Muscle of arm (tissue), 1 donor: ENCODE measurements at regions not wholly inside any gene's neighbourhood (a gene's known extent, or its start where the extent isn't known, plus 50 kb on each side); places are given as distances from the start of the nearest gene placed in this dataset.

Experiments used
- DNase-seq: peaks from one replicate; pipeline ENCODE4 v3.0.0-alpha.2; 2013

DNA sequence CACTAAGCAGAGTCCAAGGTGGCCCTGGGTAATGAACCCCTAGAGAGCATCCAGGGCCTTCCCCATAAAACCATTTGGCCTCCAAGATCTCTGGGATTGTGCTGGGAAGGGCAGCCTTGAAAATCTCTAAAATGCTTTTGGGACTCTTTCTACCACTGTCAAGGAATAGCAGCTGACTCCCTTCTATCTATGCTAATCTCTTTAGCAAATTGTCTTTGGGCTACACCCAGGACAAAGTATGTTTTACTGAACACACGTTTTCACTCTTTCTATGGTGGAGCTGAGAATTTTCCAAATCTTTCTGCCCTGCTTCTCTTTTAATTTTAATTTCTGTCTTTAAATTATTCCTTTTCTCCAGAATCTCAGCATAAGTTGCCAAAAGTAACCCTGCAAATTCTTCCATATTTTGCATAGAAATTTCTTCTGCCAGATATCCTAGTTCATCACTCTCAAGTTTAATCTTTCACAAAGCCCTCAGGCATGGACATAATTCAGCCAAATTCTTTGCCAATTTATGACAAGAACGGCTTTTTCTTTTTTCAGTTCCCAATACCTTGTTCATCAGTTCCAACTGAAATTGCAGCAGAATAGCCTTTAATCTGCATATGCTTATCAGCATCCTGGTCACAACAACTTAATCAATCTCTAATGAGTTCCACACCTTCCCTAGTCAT is 687.0 kb upstream of the ADGRL4 start:
- DNase-seq = no peak

DNA sequence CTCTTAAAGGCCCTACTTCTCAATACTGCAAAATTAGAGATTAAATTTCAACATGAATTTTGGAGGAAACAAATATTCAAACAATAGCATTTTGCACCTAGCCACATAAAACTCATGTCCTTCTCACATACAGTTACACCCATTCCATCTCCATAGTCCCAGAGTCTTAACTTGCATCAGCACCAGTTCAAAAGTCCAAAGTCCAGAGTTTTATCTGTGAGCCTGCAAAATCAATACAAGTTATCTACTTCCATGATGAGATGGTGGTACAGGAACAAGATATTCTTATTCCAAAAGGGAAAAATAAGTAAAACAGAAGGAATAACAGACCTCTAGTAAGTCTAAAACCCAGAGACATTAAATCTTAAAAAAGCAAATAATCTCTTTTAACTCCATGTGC is 686.0 kb upstream of the ADGRL4 start:
- DNase-seq = no peak

DNA sequence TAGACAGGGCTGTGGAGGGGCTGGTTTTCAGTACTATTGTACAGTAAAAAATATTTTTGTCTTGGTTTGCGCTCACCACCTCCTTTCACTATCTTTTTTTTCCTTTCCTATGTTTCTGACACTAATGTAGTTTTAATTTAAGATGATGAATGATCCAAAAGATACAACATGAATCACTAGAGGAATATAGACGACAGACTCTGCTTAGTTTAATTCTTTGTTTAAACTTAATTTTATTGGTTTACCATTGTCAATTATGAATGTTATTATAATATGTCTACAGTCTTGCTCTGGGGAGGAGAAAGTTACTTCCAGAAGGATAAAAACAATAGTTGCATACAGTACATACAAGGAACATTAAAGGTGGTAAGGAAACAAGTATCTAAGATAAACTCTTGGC is 682.4 kb upstream of the ADGRL4 start:
- DNase-seq = no peak

DNA sequence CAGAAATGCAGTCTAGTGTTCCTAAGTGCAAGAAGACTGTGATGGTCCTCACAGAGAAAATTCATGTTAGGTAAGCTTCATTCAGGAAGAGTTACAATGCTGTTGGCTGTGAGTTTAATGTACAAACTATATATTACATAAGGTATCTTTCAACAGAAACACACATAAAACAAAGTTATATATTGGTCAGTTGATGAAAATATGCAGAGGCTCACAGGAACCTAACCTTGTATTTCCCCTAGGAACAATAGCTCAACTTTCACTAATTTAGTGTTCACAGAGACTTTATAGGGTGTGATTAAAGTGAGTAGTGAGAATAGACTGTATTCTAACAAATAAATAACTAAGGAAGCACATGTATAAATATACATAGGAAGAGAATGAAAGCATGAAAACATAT is 676.9 kb upstream of the ADGRL4 start:
- DNase-seq = no peak

DNA sequence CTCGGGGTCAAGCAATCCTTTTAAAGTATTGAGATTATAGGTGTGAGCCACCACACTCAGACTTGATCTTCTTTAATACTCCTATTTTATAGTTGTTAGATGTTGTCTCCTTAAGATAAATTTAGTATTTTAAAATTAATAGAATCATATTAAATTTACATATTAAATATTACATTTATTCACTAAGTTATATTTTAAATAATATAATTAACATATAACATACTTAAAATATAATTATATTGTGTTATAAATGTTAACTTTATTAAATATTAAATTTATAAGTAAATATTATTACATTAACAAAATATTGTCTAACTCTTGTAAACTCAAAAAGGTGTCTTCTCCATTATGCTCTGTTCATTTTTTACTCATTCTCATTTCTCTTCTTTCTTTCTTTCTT is 675.9 kb upstream of the ADGRL4 start:
- no peak for DNase-seq

DNA sequence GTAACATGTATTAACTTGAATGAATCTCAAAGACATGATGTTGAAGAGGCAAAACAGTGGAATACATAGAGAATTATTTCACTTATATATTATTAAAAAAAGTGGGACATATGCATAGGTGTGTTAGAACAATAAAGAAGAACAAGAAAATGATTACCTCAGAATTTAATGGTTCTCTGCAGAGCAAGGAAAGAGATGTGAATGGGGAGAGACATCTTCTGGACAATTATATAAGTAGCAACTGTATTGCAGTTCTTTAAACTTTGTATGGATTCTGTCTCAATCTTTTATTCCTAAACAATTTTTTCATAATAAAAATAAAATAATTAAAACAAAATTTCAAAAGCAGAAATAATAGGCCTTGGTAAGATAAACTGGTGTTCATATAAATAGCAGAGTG is 674.9 kb upstream of the ADGRL4 start:
- no peak for DNase-seq

DNA sequence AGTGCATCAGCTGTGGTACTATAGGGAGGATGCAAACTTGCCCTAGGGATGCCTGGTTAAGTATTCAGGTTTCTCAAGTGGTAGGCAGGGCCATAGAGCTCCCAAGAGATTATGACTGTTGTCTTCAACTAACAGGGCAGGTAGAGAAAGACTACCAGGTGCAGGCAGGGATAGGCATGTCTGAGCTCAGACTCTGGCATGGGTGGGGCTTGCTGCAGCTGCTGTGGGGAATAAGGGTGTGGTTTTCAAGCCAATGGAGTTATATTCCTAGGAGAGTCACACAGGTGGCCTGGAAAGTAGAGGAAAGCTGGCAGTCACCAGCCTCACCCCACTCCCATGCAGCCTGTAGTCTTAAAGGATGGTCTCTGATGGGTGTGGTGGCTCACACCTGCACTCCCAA is 673.4 kb upstream of the ADGRL4 start:
- no peak for DNase-seq

DNA sequence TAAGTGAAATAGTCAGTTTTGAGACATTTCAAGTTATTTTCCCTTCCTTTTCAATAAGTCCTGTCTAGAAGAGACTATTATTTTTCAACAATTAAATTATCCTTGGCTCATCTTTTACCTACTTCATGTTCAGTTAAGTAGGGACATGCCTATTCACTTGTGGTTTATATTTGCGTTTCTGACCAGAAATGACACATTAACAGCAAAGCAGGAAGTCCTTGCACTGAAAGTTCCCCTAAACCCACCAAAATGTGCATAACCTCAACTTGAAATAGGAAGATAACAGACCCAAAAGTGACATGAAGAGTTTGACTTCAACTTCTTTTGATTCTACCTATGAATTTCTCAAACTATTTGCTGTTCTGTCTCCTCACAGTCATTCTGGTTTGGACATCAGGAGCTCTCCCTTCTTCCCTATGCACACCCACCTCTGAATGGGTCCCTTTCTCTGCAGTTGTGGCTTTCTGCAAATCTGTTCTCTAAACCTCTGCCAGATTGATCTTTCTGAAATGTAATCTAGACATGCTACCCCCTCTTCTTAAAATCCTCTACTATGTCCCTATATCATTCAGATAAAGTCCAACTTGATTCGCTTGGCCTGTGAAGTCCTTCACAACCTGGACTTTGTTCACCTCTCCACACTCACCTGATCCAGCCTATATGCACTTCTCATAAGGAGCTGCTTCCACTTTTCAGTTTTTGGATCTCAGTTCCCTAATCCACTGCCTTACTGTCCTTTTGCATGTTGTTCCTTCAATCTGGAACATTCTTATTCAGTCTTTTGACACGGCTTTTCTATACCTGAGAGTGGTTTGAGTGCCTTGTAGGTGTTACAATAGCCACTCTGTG is 661.5 kb upstream of the ADGRL4 start:
- no peak for DNase-seq

DNA sequence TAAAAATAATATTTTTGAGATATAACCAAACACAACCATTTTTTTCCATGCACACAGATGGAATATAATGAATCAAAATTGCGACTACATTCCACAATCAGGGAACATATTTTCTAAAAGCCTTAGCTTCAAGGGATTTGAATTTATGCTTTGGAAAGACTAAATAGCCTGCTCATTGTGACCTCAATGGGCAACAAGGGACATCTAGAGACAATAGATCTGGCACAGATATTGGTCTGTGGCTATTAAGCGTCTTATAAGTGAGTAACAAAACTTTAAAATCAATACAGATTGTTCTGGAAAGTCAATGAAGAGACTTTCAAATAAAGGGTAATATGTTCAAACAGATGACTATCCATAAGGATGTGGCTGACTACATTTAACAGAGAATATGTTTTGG is 660.6 kb upstream of the ADGRL4 start:
- DNase-seq = peak; percentile 32

DNA sequence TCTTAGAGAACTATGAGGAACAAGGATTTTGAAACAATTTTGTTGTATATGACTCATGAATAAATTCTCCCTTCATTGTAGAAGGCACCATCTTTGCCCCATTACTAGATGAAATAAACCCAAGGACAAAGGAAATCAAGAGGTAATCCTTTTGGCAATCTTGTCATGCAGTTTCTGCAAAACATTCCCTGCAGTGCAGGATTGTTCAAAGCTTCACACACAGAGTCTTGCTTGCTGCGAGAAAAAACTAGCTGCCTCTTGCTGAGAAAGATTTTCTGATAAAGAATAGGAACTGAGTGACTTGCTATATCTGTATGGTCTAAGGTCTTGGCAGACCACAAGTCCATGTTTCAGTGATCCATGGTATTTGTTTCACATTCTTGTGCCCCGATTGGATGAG is 657.4 kb upstream of the ADGRL4 start:
- DNase-seq = no peak

DNA sequence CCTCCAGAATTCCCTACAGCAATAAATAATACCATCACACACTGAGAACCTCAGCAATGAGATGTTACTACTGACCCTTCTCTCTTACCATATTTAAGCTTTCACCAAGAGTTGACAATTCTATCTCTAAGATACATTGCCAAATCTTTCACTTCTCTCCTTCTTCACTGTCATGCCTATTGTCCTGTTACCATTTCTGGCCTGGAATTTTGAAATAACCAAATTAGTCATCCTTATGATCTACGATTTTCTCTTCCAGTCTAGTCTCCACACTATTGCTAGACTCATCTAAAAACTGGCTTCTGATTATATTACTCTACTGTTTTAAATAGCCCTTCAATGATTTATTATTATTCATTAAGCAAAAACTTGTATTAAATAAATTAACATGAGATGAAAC is 656.1 kb upstream of the ADGRL4 start:
- DNase-seq = no peak

DNA sequence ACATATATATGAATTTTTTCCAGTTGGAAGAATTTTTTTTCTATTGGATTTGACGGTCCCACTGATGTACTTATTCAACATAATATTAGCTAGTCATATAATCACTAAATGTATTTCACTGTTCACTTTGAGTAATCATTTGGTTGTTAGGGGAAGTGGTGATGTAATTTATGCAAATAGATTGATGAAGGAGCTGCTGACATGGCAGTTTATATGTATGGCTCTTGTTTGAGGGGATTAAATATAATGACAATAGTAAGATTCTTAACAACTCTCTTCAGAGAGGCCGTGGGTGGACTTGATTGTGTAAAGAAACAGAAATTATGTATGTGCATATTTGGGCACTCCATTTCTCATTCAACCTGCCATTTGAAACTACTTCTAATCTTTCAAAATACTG is 653.6 kb upstream of the ADGRL4 start:
- no peak for DNase-seq

DNA sequence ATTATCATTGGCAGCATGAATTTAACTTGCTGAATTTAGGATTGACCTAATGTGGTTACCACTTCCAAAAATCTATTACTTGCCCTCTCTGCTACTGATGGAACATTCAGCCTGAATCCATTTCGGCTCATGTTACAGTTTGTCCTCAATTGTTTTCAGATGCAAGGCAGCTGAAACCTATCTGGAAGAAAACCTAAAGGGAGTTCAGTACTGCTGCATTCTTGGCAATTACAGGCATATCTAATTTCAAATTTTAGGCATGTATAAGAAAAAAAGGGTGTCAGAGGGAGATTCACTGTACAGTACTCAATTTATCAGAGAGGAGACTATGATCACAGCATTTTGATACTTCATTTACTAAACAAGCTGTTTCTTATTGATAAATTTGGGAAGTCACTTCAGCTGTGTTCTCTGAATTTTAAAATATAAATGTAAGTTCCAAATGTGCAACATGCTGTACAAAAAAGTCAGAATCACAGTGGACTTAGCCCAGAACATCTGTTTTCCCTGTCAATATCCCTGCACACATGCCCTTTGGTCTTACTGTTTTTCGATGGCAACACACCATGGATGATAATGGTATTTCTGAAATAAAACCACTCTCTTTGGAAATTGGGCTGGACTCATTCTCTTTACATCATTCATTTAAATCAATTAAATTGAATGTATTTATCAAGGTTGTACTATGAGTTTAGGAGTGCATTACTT is 651.6 kb upstream of the ADGRL4 start:
- DNase-seq = peak; percentile 47

DNA sequence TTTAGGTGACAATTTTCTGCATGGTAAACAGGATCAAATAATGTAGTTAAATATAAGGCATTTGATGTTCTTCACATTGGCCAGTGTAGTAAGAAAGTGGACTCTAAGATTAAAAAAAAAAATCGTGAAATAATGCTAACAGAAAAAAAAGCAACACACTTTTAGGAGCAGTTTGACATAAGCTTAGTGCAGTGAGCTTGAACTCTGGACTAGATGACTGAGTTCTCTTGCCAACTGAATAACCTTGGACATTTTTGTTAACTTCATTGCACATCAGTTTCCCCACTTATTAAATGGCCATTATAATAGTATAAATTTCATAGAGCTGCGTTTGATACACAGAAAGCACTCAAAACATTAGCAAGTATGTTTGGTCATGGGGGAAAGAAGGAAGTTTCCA is 649.3 kb upstream of the ADGRL4 start:
- DNase-seq = no peak

DNA sequence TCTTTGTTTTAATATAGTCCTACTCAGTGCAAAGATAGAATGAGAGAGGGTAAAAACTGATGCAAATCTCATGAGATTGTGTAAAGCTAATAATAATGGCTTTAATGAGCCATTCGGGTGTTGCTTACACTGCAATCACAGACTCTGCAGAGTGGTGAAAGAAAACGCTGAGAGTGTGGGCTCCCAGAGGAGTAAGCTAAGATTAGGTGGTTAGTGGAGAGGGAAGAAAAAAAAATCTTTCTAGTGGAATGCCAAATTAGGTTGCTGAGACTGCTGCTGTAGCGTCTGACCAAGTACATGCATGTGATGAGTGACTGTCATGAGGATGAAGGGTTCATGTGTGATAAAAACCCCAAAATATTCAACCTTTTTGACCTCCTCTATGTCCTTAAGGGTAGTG is 645.9 kb upstream of the ADGRL4 start:
- DNase-seq = no peak

DNA sequence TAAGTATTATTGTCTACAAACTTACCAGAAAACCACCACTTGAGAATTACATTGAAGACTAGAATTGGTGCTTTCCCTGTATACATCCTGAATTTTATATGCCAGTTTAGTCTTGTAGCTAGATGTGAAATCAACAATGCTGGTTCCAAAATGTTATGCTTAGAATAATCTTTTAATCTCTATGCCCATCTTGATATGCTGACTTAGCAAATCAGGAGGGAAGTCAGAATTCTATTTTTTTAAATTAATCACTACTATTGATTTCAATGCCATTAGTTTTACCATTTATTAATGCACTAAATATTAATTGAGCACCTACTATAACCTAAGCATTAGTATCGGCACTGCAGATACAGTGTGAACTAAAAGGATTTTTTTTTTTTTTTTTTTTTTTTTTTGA is 641.6 kb upstream of the ADGRL4 start:
- no peak for DNase-seq

DNA sequence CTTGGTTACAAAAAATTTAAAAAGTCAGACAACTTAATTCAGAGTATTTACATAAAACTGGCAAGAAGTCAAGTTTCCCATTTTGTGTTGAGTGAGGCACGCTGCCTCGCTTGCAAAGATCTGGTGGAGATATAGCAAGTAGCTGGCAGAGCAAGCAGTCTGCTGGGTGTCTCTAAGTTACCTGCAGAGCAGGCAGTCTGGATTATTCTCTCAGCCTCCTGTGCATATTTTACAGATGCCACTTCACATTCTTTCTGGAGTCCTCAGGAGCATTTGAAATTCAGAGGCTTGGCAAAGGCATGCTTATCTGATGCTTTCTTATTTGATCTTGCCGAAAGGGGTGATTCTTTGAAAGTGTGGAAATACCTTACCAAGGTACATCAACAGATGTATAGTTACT is 640.4 kb upstream of the ADGRL4 start:
- no peak for DNase-seq

DNA sequence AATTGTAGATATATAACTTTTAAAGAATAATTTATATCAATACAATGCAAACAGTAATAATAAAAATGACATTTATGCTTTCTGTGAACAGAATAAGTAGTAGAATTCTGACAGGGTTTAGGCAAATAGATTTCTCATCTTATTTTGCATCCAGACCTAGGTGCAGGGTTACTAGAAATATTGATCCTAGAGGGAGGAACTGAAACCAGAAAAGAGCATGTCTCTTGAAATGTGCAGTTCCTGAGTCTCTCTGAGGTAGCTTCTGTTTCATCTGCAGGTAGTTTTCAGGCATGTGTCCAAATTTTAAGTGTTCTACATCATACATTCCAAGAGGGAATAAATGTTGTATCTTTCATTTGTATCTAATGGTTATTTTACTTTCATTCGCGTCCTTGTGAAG is 631.9 kb upstream of the ADGRL4 start:
- no peak for DNase-seq

DNA sequence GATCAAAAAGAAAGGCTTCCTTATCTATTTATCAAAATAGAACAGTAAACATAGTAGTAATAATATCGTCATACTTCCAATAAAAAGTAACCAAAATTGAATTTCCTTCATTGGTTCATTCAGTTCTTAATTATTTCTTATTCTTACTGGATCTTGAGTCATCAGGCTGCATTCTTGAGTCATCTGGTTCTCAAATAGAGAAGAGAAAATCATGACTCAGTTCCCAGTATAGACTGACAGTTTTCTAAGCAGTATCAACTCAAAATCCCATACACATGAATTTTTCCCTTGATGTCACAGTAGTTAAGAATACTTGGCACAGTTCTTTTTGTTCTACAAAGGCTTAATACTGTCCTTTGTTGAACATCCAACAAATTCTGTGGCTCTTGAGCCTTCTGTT is 626.9 kb upstream of the ADGRL4 start:
- DNase-seq = no peak

DNA sequence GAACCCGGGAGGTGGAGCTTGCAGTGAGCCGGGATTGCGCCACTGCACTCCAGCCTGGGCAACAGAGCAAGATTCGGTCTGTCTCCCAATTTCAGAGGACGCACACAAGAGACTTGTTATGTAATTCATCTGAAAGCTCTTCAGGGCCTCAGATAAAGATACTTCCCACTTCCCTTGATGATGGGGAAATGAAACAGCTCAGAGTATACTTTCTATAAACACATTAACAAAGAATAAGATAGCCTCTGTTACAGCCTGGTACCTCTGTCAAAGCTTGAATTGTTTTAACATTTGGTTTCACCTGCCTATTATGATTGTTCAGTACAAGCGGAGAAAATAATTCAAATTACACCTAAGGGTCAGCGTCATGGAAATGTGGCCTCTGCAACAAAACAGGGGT is 622.9 kb upstream of the ADGRL4 start:
- DNase-seq = no peak

DNA sequence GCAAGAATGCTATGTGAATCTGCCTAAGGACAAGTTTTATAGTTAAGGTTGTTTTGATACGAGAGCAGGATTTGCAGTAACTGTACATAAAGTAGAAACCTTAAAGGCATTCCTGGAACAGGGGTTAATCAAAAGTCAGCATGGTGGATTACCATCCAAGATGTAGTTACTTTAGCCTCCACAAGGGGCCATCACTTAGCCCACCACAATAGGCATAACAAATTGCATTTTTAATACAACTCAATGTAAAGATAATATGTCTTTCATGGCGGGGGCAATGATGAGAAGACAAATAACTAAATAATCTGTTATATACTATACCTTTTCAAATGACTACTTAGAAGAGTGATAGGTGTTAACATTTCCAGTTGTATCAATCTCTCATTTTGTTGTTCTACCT is 611.2 kb upstream of the ADGRL4 start:
- DNase-seq = no peak

DNA sequence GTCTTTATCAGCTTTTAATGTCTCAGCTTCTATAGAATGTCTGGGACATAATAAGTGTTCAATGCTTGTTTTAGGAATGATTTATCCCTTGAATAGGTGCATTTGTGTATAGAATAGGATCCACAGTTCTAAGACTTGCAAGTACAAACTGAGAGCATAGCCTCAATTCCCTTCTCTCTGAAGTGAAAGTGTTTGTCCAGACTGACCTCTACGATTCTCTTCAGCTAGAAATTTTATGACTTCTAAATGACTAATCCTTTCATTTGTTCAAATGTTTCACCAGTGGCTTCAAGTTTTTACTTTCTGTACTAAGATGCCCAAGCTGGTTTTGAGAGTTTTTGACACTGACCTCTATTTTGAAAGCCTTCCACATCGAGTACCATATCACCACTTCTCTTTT is 608.2 kb upstream of the ADGRL4 start:
- no peak for DNase-seq

DNA sequence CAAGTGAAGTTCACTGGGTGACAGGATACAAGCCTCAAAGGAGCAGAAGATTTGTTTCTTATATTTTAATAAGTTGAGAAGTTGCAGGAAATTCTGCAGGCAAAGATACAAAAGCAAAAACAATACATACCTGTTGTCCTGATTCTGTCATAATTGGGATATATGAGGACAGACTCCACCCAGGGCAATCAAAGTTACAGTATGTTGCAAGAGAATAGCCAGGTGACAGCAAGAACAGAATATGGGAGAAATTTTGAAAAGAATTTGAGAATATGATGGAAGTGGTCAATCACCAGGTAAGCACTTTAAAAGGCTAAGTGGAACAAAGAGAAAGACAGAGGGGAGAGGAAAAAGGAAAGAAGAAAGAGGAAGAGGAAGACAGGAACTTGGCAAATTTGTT is 607.6 kb upstream of the ADGRL4 start:
- DNase-seq = no peak
